Activated CD4-positive, alpha-beta memory T cell treated with anti-CD3 and anti-CD28 coated beads, Interleukin-2, amount 10 ng/mL, durations not matched to agents 7 days and 5 days (primary cell): ENCODE measurements at regions not wholly inside any gene's neighbourhood (a gene's known extent, or its start where the extent isn't known, plus 50 kb on each side); places are given as distances from the start of the nearest gene placed in this dataset.

ENCODE experiments used
- CTCF ChIA-PET: fragments of 350-600 bp; sonication (Branson Sonifier 250); formaldehyde crosslinking; loops from one replicate; lab custom pipeline; 2021; ENCODE audit warnings: antibody characterized with exemption, inconsistent platforms; lab: Charles Lee
- POLR2A ChIA-PET: fragments of 350-600 bp; sonication (Branson Sonifier 250); formaldehyde crosslinking; loops from one replicate; lab custom pipeline; 2021; ENCODE audit warnings: antibody characterized with exemption; lab: Charles Lee
- DNase-seq: peaks from one replicate; pipeline ENCODE4 v3.0.0-alpha.2; 2020
- H3K27ac Mint-ChIP-seq: one replicate; pipeline ENCODE4 v1.8.0; 2021; ENCODE audit warnings: mild to moderate bottlenecking, mixed read lengths
- H3K27me3 Mint-ChIP-seq: one replicate; pipeline ENCODE4 v1.8.0; 2021; ENCODE audit warnings: mixed read lengths
- H3K36me3 Mint-ChIP-seq: one replicate; pipeline ENCODE4 v1.8.0; 2021; ENCODE audit warnings: low read depth, mixed read lengths
- H3K4me1 Mint-ChIP-seq: one replicate; pipeline ENCODE4 v1.8.0; 2021; ENCODE audit warnings: mixed read lengths
- H3K4me3 Mint-ChIP-seq: one replicate; pipeline ENCODE4 v1.8.0; 2021; ENCODE audit warnings: mild to moderate bottlenecking, mixed read lengths
- H3K9me3 Mint-ChIP-seq: one replicate; pipeline ENCODE4 v1.8.0; 2021; ENCODE audit warnings: mixed read lengths

DNA sequence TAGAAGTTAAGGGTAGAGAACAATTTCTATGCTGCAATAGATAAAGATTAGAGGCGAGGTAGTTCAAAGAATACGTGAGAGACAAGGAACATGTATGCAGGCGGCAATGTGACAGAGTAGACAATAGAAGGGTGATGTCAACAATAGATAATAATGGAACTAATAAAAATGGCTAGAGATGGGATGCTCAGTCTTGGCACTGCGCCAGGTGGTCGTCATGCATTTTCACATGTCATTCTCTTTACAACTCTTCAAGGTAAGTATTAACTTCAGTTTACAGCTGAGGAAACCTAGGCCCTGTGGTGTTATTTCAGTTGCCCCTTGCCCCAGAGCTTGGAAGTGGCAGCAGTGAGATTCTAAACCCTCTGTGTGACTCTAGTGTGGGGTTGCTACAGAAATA, 890.7 kb upstream of the CELF4 start:
- Mint-ChIP-seq H3K9me3 (peaks cover 5% of the 10 kb centered on the region), H3K4me1 (no peaks in the 10 kb centered on the region), H3K27me3 (no peaks in the 10 kb centered on the region), H3K36me3 (no peaks in the 10 kb centered on the region), H3K27ac (no peak overlapping the region), H3K4me3 (no peak overlapping the region)
- ChIA-PET CTCF (no interaction called here), POLR2A (no interaction called here)
- DNase-seq = no peak

DNA sequence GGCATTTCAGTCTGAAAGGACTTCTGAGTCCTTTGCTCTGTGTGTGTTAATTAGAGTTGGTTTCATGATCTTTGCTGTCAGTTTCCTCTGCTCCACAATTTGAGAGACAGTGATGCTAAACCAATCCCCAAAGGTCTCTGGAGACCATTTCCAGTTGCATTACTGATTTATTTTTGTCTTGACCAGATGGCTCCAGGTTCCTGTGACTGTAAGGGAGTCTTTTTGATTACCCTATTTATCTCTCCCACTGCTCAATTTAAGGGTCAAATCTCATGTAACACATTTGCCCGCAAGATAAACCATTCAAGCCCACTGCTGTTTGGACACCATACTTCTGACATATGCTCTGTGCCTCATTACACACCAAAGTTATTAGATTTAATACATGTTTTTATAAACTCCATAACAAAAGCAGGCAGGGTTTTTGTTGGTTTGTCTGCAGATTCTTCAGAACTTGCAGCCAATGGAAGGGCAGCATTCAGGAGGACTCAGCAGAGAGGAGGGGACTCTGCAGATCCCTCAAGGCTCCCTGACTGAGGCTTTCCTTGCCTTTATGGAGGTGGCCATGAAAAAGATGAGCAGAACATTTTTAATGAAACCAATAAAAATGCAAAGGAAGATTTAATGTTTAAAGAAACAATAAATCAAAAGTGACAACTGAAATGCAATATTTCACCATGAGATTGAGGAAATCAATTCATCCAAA, 889.3 kb upstream of the CELF4 start:
- CTCF ChIA-PET = no interaction called here
- H3K36me3 Mint-ChIP-seq = no peaks in the 10 kb centered on the region
- no peak overlapping the region for H3K4me3 Mint-ChIP-seq
- H3K27ac Mint-ChIP-seq = no peak overlapping the region
- no peak for DNase-seq
- POLR2A ChIA-PET = no interaction called here
- peaks cover 9% of the 10 kb centered on the region for H3K9me3 Mint-ChIP-seq
- no peaks in the 10 kb centered on the region for H3K27me3 Mint-ChIP-seq
- no peaks in the 10 kb centered on the region for H3K4me1 Mint-ChIP-seq

DNA sequence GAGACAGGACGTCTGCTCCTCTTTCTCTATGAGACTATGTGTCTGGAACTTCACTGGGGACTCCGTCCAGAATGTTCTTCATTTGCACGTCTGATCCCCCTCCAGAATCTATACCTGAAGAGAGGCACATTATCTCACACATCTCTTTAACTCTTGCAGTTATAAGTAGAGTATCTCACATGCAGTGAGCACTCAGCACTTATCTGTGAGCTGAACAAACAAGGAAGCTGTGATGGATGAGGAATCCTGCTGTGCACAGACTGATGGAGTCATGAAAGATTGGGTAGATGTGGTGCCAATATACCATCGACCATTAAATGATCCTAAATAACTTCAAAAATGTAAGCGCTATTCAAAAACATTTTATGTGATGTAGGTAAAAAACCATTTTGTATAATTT, 888.3 kb upstream of the CELF4 start:
- Mint-ChIP-seq H3K9me3 (peaks cover 9% of the 10 kb centered on the region), H3K4me1 (no peaks in the 10 kb centered on the region), H3K27me3 (no peaks in the 10 kb centered on the region), H3K36me3 (no peaks in the 10 kb centered on the region), H3K27ac (no peak overlapping the region), H3K4me3 (no peak overlapping the region)
- CTCF ChIA-PET = no interaction called here
- no peak for DNase-seq
- POLR2A ChIA-PET = no interaction called here

DNA sequence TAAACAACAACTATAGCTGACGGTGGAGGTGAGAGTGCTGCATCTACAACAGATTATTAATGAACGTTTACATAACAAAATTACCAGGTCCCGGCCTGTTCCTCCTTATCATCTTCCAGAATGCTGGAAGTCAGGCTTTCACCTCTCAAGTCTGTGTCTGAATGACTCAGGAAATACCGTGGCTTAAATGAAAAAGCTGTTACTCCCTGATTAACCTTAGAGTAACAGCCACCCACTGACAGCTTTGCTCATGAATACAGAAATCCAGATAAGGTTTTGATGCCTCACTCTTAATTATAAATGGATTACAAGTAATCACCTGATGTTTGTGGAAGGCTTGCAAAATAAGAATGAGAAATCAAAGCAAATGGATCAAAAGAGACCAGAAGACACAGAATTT, 885.3 kb upstream of the CELF4 start:
- CTCF ChIA-PET = no interaction called here
- H3K4me1 Mint-ChIP-seq = no peaks in the 10 kb centered on the region
- no peaks in the 10 kb centered on the region for H3K36me3 Mint-ChIP-seq
- POLR2A ChIA-PET = no interaction called here
- H3K9me3 Mint-ChIP-seq = peaks cover 9% of the 10 kb centered on the region
- H3K27ac Mint-ChIP-seq = no peak overlapping the region
- no peaks in the 10 kb centered on the region for H3K27me3 Mint-ChIP-seq
- no peak overlapping the region for H3K4me3 Mint-ChIP-seq
- no peak for DNase-seq

DNA sequence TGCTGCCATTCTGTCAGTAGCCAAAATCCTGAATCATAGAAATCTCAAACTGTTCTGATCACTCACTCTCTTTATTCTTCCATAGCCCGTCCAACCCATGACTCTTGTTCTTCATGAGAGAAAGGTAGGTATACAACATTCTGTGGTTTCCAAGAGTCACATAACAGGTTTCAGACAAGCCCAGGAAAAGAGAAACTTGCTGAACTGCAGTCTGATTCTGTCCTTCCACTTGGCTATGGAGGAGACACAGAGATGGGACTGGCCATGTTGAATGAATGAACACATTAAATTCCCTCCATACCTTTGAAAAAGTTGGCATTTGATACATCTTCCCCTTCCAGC, 880.2 kb upstream of the CELF4 start:
- CTCF ChIA-PET = no interaction called here
- Mint-ChIP-seq H3K4me3 (no peak overlapping the region), H3K27me3 (no peaks in the 10 kb centered on the region), H3K36me3 (no peaks in the 10 kb centered on the region), H3K4me1 (no peaks in the 10 kb centered on the region), H3K9me3 (peaks cover 12% of the 10 kb centered on the region), H3K27ac (no peak overlapping the region)
- DNase-seq = no peak
- POLR2A ChIA-PET = no interaction called here

DNA sequence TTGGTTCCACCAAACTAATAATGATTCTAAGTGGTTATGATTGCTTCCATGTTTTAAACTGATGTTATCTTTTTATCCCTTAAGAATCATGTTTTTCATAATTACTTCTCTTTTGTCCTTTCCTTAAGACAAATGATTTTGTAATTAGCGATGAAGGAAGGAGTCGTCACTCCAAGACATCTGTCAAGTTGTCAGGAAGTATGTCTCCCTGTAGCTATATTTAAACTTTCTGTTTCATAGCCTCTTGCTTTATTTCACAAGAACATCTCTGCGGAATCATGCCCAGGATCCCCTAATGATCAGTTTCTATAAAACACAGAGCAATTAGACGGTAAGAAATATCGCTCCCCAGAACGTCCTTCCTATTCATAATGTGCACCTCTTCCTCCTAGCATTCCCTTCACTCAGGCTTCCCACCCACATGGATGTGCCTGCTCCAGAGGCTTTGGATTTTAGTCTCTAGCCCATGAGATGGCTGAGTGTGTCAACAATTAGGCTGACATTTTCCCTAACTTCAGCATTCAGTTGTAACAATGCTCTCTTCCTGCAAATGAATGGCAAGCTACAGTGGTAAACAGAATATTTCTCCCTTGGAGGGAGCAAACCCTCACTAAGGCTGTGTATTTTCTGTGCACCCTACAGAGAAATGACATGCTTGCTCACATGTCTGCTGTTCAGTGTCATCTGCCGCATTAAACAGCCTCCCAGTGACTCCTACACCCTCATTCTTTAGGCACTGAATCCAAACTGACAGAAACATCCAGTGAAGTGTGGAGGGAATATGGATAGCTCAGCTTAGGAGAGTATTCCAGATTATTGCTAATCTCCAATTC, 879.6 kb upstream of the CELF4 start:
- Mint-ChIP-seq H3K4me3 (no peak overlapping the region), H3K4me1 (no peaks in the 10 kb centered on the region), H3K9me3 (peaks cover 12% of the 10 kb centered on the region), H3K27me3 (no peaks in the 10 kb centered on the region), H3K27ac (no peak overlapping the region), H3K36me3 (no peaks in the 10 kb centered on the region)
- CTCF ChIA-PET = no interaction called here
- no peak for DNase-seq
- POLR2A ChIA-PET = no interaction called here

DNA sequence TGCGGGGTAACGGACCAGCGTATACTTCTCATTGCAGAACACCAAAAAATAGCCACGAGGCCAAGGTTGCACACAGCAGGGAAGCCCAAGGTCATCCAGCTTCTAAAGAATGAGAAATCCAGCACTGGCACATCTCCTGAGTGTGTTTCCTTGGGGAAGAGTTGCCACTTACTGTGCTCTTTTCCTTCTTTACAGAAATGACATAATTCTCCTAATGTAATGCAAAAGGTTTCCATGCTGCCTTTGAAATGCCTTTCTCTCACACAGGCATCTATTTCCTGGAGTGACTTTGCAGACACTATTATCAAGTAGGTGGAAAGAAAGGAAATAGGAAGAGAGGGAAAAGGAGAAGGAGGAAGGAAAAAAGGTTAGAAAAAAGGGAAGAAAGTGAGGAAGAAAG, 862.1 kb upstream of the CELF4 start:
- no peaks in the 10 kb centered on the region for H3K36me3 Mint-ChIP-seq
- ChIA-PET POLR2A (no interaction called here), CTCF (no interaction called here)
- H3K27me3 Mint-ChIP-seq = no peaks in the 10 kb centered on the region
- H3K9me3 Mint-ChIP-seq = peaks cover 3% of the 10 kb centered on the region
- no peaks in the 10 kb centered on the region for H3K4me1 Mint-ChIP-seq
- H3K27ac Mint-ChIP-seq = no peak overlapping the region
- H3K4me3 Mint-ChIP-seq = no peak overlapping the region
- DNase-seq = no peak

DNA sequence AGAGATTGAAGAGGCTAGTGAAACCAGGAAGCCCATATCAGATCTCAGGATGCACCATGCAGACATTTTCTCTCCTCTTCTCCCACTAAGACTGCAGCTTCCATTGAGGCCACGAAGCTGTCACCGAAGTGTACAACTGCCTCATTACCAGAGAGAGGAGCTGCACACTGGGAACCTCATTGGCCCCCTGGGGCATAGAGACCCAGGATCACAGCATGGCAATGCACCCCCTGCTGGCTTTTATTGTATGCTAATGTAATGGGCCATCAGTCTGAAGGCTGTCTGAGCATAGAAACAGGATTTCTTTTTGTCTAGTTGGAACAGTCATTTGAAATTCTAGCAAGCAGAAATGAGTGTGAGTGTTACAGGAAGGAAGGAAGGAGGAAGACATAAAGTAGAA, 861.6 kb upstream of the CELF4 start:
- no peaks in the 10 kb centered on the region for H3K27me3 Mint-ChIP-seq
- peaks cover 3% of the 10 kb centered on the region for H3K9me3 Mint-ChIP-seq
- H3K36me3 Mint-ChIP-seq = no peaks in the 10 kb centered on the region
- POLR2A ChIA-PET = no interaction called here
- no peaks in the 10 kb centered on the region for H3K4me1 Mint-ChIP-seq
- no peak overlapping the region for H3K4me3 Mint-ChIP-seq
- CTCF ChIA-PET = no interaction called here
- no peak overlapping the region for H3K27ac Mint-ChIP-seq
- DNase-seq = no peak

DNA sequence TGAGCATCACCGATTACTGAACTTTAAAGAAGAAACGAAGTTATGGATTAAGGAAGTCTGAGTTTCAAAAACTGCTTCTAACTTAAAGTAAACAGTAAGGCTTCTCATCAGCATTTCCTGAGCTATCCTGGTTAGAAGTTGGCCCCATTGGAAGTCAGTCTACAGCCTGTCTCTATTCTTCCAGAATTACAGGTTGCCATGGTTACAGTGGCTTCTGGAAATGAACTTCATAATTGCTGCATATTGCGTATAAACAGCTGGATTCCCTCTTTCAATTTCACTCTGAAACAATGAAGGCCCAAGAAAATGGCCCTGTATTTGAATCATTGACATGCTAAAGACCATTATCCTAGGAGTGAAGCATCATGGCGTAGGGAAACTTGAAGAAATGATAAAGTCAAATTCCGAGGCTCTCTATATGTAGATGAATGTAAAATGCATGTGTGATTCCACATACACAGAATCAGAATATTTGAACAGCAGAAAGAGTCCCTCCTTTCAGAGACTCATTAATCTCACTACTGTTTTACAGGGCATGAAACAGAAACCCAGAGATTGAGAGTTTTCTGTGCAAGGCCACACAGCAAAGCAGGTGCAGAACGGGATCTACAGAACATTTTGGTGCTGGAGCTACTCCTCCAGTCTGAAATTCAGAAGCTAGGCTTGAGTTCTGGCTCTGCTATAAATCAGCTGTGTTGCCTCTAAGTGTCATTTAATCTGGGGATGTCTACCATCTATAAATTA, 856.4 kb upstream of the CELF4 start:
- Mint-ChIP-seq H3K9me3 (peaks cover 7% of the 10 kb centered on the region), H3K27me3 (no peaks in the 10 kb centered on the region), H3K36me3 (no peaks in the 10 kb centered on the region), H3K4me1 (no peaks in the 10 kb centered on the region), H3K4me3 (no peak overlapping the region), H3K27ac (no peak overlapping the region)
- ChIA-PET CTCF (no interaction called here), POLR2A (no interaction called here)
- no peak for DNase-seq

DNA sequence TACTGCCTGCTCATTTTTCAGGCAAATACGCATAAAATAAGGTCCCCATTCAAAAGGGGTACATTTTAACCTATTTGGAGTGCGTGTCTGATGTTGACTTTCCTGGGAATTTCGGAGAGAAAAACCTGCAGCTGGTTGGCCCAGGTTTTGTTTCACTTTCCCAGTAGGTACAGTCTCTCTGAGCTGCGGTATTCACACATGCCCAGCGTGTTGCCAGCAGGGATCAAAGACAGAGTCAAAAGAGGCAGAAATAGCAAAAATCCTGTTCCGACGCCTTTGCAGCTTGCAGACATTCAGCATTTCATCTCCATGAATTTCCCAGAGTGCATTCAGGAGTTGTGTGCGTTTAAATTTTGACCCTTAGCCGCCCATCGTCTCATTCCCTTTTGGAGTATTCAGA, 855.4 kb upstream of the CELF4 start:
- Mint-ChIP-seq H3K4me3 (no peak overlapping the region), H3K4me1 (no peaks in the 10 kb centered on the region), H3K27ac (no peak overlapping the region), H3K9me3 (peaks cover 3% of the 10 kb centered on the region), H3K27me3 (no peaks in the 10 kb centered on the region), H3K36me3 (no peaks in the 10 kb centered on the region)
- ChIA-PET CTCF (no interaction called here), POLR2A (no interaction called here)
- no peak for DNase-seq

DNA sequence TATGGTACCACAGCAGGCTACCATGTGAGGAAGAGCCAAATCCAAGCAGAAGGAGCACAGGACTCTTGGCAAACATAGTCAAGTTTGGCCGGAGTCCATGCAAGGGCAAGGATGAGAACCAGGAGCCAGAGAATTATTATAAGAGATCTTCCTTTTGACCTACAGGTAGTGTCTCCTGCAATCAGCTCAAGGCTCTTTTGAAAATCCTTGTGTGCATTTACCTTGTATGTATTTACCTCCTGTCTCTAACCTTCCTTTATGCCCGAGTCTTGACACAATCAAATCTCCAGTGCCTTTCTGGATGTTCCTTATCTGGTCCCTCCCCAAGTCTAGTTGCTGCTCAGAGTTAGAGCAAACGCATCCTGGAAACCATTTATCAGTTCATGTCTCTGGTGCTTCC, 855.0 kb upstream of the CELF4 start:
- no peaks in the 10 kb centered on the region for H3K27me3 Mint-ChIP-seq
- no peaks in the 10 kb centered on the region for H3K36me3 Mint-ChIP-seq
- POLR2A ChIA-PET = no interaction called here
- CTCF ChIA-PET = no interaction called here
- no peak for DNase-seq
- no peak overlapping the region for H3K4me3 Mint-ChIP-seq
- H3K9me3 Mint-ChIP-seq = peaks cover 3% of the 10 kb centered on the region
- H3K4me1 Mint-ChIP-seq = no peaks in the 10 kb centered on the region
- no peak overlapping the region for H3K27ac Mint-ChIP-seq

DNA sequence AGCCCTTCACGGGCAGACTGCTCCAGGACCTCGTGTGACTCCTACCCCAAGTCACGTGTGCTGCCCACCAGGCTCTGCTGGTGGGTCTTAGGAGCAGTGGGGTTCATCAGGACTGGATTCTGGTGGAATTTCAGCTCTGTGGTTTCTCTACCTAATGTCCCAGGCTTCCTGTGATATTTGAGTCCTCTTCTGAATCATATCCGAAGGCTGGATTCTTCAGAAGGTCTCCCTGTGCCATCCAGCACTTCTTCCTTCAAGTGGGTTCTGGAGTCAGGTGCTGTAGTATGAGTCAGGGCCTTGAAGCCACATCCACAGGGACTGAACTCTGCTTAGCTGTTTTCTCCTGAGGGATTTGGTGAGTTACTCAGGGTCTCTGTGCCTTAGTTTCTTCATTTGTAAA, 850.2 kb upstream of the CELF4 start:
- Mint-ChIP-seq H3K27me3 (no peaks in the 10 kb centered on the region), H3K9me3 (peaks cover 5% of the 10 kb centered on the region), H3K4me1 (no peaks in the 10 kb centered on the region), H3K4me3 (no peak overlapping the region), H3K27ac (no peak overlapping the region), H3K36me3 (no peaks in the 10 kb centered on the region)
- ChIA-PET CTCF (no interaction called here), POLR2A (no interaction called here)
- no peak for DNase-seq

DNA sequence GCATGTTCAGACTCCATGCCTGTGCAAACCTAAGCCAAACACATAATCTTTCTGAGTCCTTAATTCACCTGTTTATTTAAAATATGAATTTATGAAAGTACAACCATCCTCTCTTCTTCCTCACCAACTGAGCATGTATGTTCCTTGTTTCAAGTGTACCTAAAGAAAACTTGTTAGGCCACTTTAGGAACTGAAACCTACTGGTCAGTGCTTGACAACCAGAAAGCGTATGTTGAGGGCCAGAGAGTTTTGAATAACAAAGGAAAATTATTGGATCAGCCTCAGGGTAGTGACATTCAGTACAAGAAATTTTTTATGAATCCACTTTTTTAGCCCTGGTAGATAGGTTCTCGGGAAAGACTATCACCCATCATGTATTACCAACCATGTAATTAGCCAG, 847.6 kb upstream of the CELF4 start:
- DNase-seq = no peak
- Mint-ChIP-seq H3K9me3 (peaks cover 2% of the 10 kb centered on the region), H3K4me3 (no peak overlapping the region), H3K36me3 (no peaks in the 10 kb centered on the region), H3K27ac (no peak overlapping the region), H3K27me3 (no peaks in the 10 kb centered on the region), H3K4me1 (no peaks in the 10 kb centered on the region)
- POLR2A ChIA-PET = no interaction called here
- CTCF ChIA-PET = no interaction called here
